ENCODE measurements at regions not wholly inside any gene's neighbourhood (a gene's known extent, or its start where the extent isn't known, plus 50 kb on each side); places are given as distances from the start of the nearest gene placed in this dataset.

- CTCF ChIA-PET: no interaction called here
- Histone ChIP-seq H3K4me3 (ENCODE audit: low read length) (no peak overlapping the region), H3K27me3 (ENCODE audit: control insufficient read depth in 1 of 2, insufficient read depth in 2 of 2, low read length in 2 of 2) (no peaks in the 10 kb centered on the region), H3K4me1 (ENCODE audit: insufficient read depth, low read length) (no peaks in the 10 kb centered on the region), H3K36me3 (ENCODE audit: insufficient read depth, low read length) (no peaks in the 10 kb centered on the region), H3K9me3 (ENCODE audit: control insufficient read depth in 1 of 2, insufficient read depth in 1 of 2, low read length in 2 of 2) (peaks cover 0 to 10% of the 10 kb centered on the region in 2 experiments), H3K27ac (ENCODE audit: low read depth in 1 of 2, low read length in 2 of 2) (no peak overlapping the region)
- Mint-ChIP-seq H3K4me3 (no peak overlapping the region), H3K36me3 (ENCODE audit: low read depth) (no peaks in the 10 kb centered on the region), H3K27ac (no peak overlapping the region), H3K4me1 (ENCODE audit: low read depth) (no peaks in the 10 kb centered on the region), H3K9me3 (peaks cover 7% of the 10 kb centered on the region), H3K27me3 (no peaks in the 10 kb centered on the region)
- ATAC-seq (ENCODE audit: poor library complexity) (no peak), DNase-seq (no peak)
- TF ChIP-seq CTCF (IDR thresholded peaks at IDR 0.05): no peak
- POLR2A ChIA-PET: no interaction called here
- intact Hi-C loops (cut with DNase I, micrococcal nuclease): no loop called here
Observed at GRCh38 chr13:61021838-61022237, 393.8 kb downstream of the PCDH20 start.

- no peak overlapping the region for H3K4me3 ChIP-seq (ENCODE audit: low read length)
- H3K4me1 ChIP-seq (ENCODE audit: insufficient read depth, low read length): no peaks in the 10 kb centered on the region
- H3K4me1 Mint-ChIP-seq (ENCODE audit: low read depth): no peaks in the 10 kb centered on the region
- intact Hi-C loops (cut with DNase I, micrococcal nuclease): no loop called here
- H3K9me3 Mint-ChIP-seq: peaks cover 22% of the 10 kb centered on the region
- no peak overlapping the region for H3K4me3 Mint-ChIP-seq
- H3K27me3 ChIP-seq (ENCODE audit: control insufficient read depth in 1 of 2, insufficient read depth in 2 of 2, low read length in 2 of 2): no peaks in the 10 kb centered on the region
- H3K9me3 ChIP-seq (ENCODE audit: control insufficient read depth in 1 of 2, insufficient read depth in 1 of 2, low read length in 2 of 2): peaks cover 0 to 6% of the 10 kb centered on the region in 2 experiments
- POLR2A ChIA-PET: no interaction called here
- DNase-seq (no peak), ATAC-seq (ENCODE audit: poor library complexity) (no peak)
- no peaks in the 10 kb centered on the region for H3K27me3 Mint-ChIP-seq
- no peak overlapping the region for H3K27ac Mint-ChIP-seq
- CTCF ChIA-PET: no interaction called here
- H3K36me3 Mint-ChIP-seq (ENCODE audit: low read depth): no peaks in the 10 kb centered on the region
- H3K27ac ChIP-seq (ENCODE audit: low read depth in 1 of 2, low read length in 2 of 2): no peak overlapping the region
- no peak for TF ChIP-seq CTCF (IDR thresholded peaks at IDR 0.05)
- no peaks in the 10 kb centered on the region for H3K36me3 ChIP-seq (ENCODE audit: insufficient read depth, low read length)
Observed at GRCh38 chr13:61013796-61014195, 401.9 kb downstream of the PCDH20 start.

GRCh38 chr13:61010358-61010757 is 405.3 kb downstream of the PCDH20 start:
- no peaks in the 10 kb centered on the region for H3K36me3 Mint-ChIP-seq (ENCODE audit: low read depth)
- H3K4me1 ChIP-seq (ENCODE audit: insufficient read depth, low read length): no peaks in the 10 kb centered on the region
- H3K4me3 Mint-ChIP-seq: no peak overlapping the region
- ATAC-seq (ENCODE audit: poor library complexity) (no peak), DNase-seq (no peak)
- no peaks in the 10 kb centered on the region for H3K36me3 ChIP-seq (ENCODE audit: insufficient read depth, low read length)
- peaks cover 24% of the 10 kb centered on the region for H3K9me3 Mint-ChIP-seq
- POLR2A ChIA-PET: no interaction called here
- no peak overlapping the region for H3K4me3 ChIP-seq (ENCODE audit: low read length)
- H3K27me3 Mint-ChIP-seq: no peaks in the 10 kb centered on the region
- no peak for TF ChIP-seq CTCF (IDR thresholded peaks at IDR 0.05)
- intact Hi-C loops (cut with DNase I, micrococcal nuclease): no loop called here
- peaks cover 0 to 8% of the 10 kb centered on the region in 2 experiments for H3K9me3 ChIP-seq (ENCODE audit: control insufficient read depth in 1 of 2, insufficient read depth in 1 of 2, low read length in 2 of 2)
- no peaks in the 10 kb centered on the region for H3K27me3 ChIP-seq (ENCODE audit: control insufficient read depth in 1 of 2, insufficient read depth in 2 of 2, low read length in 2 of 2)
- no peak overlapping the region for H3K27ac Mint-ChIP-seq
- CTCF ChIA-PET: no interaction called here
- no peaks in the 10 kb centered on the region for H3K4me1 Mint-ChIP-seq (ENCODE audit: low read depth)
- H3K27ac ChIP-seq (ENCODE audit: low read depth in 1 of 2, low read length in 2 of 2): no peak overlapping the region
